ENCODE measurements at regions not wholly inside any gene's neighbourhood (a gene's known extent, or its start where the extent isn't known, plus 50 kb on each side); places are given as distances from the start of the nearest gene placed in this dataset.

- no peak for TF ChIP-seq CTCF (optimal IDR thresholded peaks at IDR 0.05 in 1 of 3, IDR thresholded peaks at IDR 0.05 in 1 of 3, conservative IDR thresholded peaks at IDR 0.05 in 1 of 3; ENCODE audit: extremely low read depth in 1 of 3, insufficient read depth in 2 of 3, low read length in 3 of 3)
- TF ChIP-seq EZH2 (IDR thresholded peaks at IDR 0.05; ENCODE audit: low read length) = no peak
Observed at GRCh38 chr15:62392376-62392775, 227.3 kb upstream of the C2CD4B start.

Data from keratinocyte (primary cell).